WTC11 (cell line): ENCODE measurements at regions not wholly inside any gene's neighbourhood (a gene's known extent, or its start where the extent isn't known, plus 50 kb on each side); places are given as distances from the start of the nearest gene placed in this dataset.

Experiments used
- ATAC-seq: fragments of 200-7000 bp; cut with Tn5 transposase; 2 replicates; pipeline ENCODE4 v1.10.0; 2021; ENCODE audit warnings: mild to moderate bottlenecking, moderate library complexity
- CTCF ChIA-PET: fragments of 300-600 bp; sonication (Branson Sonifier 250); formaldehyde crosslinking; loops from one replicate; lab custom pipeline; 2021; ENCODE audit warnings: antibody characterized with exemption; lab: Charles Lee
- POLR2A ChIA-PET: fragments of 350-600 bp; sonication (Branson Sonifier 250); formaldehyde crosslinking; loops from one replicate; lab custom pipeline; 2021; ENCODE audit warnings: antibody characterized with exemption; lab: Charles Lee
- DNase-seq: peaks from one replicate; pipeline ENCODE4 v3.0.0; 2021; ENCODE audit warnings: low spot score
- H3K27ac Mint-ChIP-seq: 2 replicates; pipeline ENCODE4 v1.8.0; 2021; ENCODE audit warnings: mixed read lengths
- H3K27me3 Mint-ChIP-seq: 2 replicates; pipeline ENCODE4 v1.8.0; 2021; ENCODE audit warnings: low read depth, mild to moderate bottlenecking, moderate library complexity, mixed read lengths
- H3K36me3 Mint-ChIP-seq: 2 replicates; pipeline ENCODE4 v1.8.0; 2021; ENCODE audit warnings: mixed read lengths
- H3K4me1 Mint-ChIP-seq: 2 replicates; pipeline ENCODE4 v1.8.0; 2022; ENCODE audit warnings: mixed read lengths
- H3K4me3 Mint-ChIP-seq: 2 replicates; pipeline ENCODE4 v1.8.0; 2021; ENCODE audit warnings: mild to moderate bottlenecking, moderate library complexity, mixed read lengths
- H3K9me3 Mint-ChIP-seq: 2 replicates; pipeline ENCODE4 v1.8.0; 2021; ENCODE audit warnings: mixed read lengths
- AFF4 ChIP-seq: sonication (generic); formaldehyde crosslinking; IDR thresholded peaks from 2 replicates; pipeline ENCODE4 v1.8.1; 2023; ENCODE audit warnings: mild to moderate bottlenecking, missing genetic modification reagents, borderline replicate concordance
- ATF1 ChIP-seq: sonication (generic); formaldehyde crosslinking; IDR thresholded peaks from 2 replicates; pipeline ENCODE4 v1.8.1; 2023; ENCODE audit warnings: mild to moderate bottlenecking, moderate library complexity, missing genetic modification reagents
- ATF3 ChIP-seq: sonication (generic); formaldehyde crosslinking; conservative IDR thresholded peaks from 2 replicates; pipeline ENCODE4 v1.8.1; 2022; ENCODE audit warnings: mild to moderate bottlenecking, missing genetic modification reagents
- CDX4 ChIP-seq: fragments of 250-450 bp; sonication (Bioruptor Pico); IDR thresholded peaks from 2 replicates; pipeline ENCODE4 v1.9.0; 2021; ENCODE audit warnings: moderate library complexity, mild to moderate bottlenecking, inconsistent platforms, borderline replicate concordance
- CREM ChIP-seq: sonication (generic); formaldehyde crosslinking; IDR thresholded peaks from 2 replicates; pipeline ENCODE4 v1.8.1; 2022; ENCODE audit warnings: mild to moderate bottlenecking, missing genetic modification reagents, moderate library complexity
- FOXK1 ChIP-seq: sonication (generic); formaldehyde crosslinking; IDR thresholded peaks from 2 replicates; pipeline ENCODE4 v1.8.0; 2022; ENCODE audit warnings: mild to moderate bottlenecking, moderate library complexity, missing genetic modification reagents
- FOXP1 ChIP-seq: sonication (generic); formaldehyde crosslinking; IDR thresholded peaks from 2 replicates; pipeline ENCODE4 v1.8.0; 2022; ENCODE audit warnings: missing genetic modification reagents, mild to moderate bottlenecking, moderate library complexity, borderline replicate concordance
- GRHL2 ChIP-seq: fragments of 250-450 bp; sonication (Bioruptor Pico); IDR thresholded peaks from 2 replicates; pipeline ENCODE4 v1.8.0; 2022; ENCODE audit warnings: mild to moderate bottlenecking, moderate library complexity; ENCODE audit not compliant: insufficient replicate concordance, severe bottlenecking
- NR3C1 ChIP-seq: sonication (generic); formaldehyde crosslinking; conservative IDR thresholded peaks from 2 replicates; pipeline ENCODE4 v1.8.1; 2023; ENCODE audit warnings: low read depth, mild to moderate bottlenecking, missing genetic modification reagents
- OVOL2 ChIP-seq: fragments of 250-450 bp; sonication (Bioruptor Pico); IDR thresholded peaks from 2 replicates; pipeline ENCODE4 v1.9.0; 2021; ENCODE audit warnings: mild to moderate bottlenecking, borderline replicate concordance
- RELA ChIP-seq: sonication (generic); formaldehyde crosslinking; IDR thresholded peaks from 2 replicates; pipeline ENCODE4 v1.8.1; 2022; ENCODE audit warnings: missing genetic modification reagents, mild to moderate bottlenecking, borderline replicate concordance
- RORB ChIP-seq: fragments of 250-450 bp; sonication (Bioruptor Pico); IDR thresholded peaks from 2 replicates; pipeline ENCODE4 v1.9.0; 2021; ENCODE audit warnings: mild to moderate bottlenecking
- SMAD4 ChIP-seq: sonication (generic); formaldehyde crosslinking; IDR thresholded peaks from 2 replicates; pipeline ENCODE4 v1.8.0; 2022; ENCODE audit warnings: mild to moderate bottlenecking, missing genetic modification reagents
- SP1 ChIP-seq: sonication (generic); formaldehyde crosslinking; conservative IDR thresholded peaks from 2 replicates; pipeline ENCODE4 v1.8.1; 2022; ENCODE audit warnings: missing genetic modification reagents
- TEAD1 ChIP-seq: sonication (generic); formaldehyde crosslinking; IDR thresholded peaks from 2 replicates; pipeline ENCODE4 v1.8.0; 2022; ENCODE audit warnings: mild to moderate bottlenecking, missing genetic modification reagents
- ZSCAN18 ChIP-seq: fragments of 250-450 bp; sonication (Bioruptor Pico); IDR thresholded peaks from 2 replicates; pipeline ENCODE4 v2.1.2; 2022; ENCODE audit warnings: mild to moderate bottlenecking, moderate library complexity
- TF ChIP-seq, protein P1 (sequence below): sonication (generic); formaldehyde crosslinking; IDR thresholded peaks from 2 replicates; pipeline ENCODE4 v1.8.1; 2023; ENCODE audit warnings: mild to moderate bottlenecking, missing genetic modification reagents
- TF ChIP-seq, protein P2 (sequence below): sonication (generic); formaldehyde crosslinking; IDR thresholded peaks from 2 replicates; pipeline ENCODE4 v1.8.0; 2023; ENCODE audit warnings: missing genetic modification reagents, mild to moderate bottlenecking, borderline replicate concordance

DNA sequence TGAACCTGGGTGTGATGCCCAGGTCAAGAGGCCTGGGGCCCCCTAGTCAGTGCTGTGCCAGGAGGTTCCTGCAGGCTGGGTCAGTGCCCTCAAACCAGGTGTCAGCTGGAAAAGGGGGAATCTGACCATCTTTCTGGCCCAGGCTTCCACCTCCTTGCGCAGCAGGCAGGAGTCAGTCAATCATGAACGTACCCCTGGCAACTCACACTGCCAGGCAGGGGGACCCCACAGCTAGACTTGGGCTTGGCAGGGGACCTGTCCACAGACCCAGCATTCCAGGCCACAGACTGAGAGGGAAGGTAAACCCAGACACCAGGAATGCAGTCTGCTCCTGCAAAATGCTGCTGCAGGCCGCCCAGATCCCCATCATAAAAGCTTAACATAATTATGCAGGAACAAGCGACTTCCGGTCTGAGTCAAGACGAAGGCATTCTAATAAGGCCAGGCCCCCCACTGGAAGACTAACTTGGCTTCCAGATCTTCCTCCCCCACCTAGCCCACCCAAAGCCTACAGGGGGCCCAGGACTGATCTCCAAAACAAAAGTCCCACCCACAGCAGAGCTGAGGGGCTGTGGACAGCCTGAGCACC is 156.3 kb downstream of the BCOR start (continued):
- TF ChIP-seq, protein P1, sequence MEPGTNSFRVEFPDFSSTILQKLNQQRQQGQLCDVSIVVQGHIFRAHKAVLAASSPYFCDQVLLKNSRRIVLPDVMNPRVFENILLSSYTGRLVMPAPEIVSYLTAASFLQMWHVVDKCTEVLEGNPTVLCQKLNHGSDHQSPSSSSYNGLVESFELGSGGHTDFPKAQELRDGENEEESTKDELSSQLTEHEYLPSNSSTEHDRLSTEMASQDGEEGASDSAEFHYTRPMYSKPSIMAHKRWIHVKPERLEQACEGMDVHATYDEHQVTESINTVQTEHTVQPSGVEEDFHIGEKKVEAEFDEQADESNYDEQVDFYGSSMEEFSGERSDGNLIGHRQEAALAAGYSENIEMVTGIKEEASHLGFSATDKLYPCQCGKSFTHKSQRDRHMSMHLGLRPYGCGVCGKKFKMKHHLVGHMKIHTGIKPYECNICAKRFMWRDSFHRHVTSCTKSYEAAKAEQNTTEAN (CRISPR knock-in tag), result no peak
- no peak for TF ChIP-seq RELA (CRISPR knock-in tag)
- TF ChIP-seq RORB (CRISPR knock-in tag), result no peak
- no peak for TF ChIP-seq ATF1 (CRISPR knock-in tag)
- no peak for TF ChIP-seq FOXP1 (CRISPR knock-in tag)
- TF ChIP-seq SP1 (CRISPR knock-in tag), result no peak
- TF ChIP-seq CDX4 (CRISPR knock-in tag), result no peak

- H3K27me3 Mint-ChIP-seq, result peaks cover 3% of the 10 kb centered on the region; the same call in 1 of the 2 replicates
- H3K36me3 Mint-ChIP-seq, result no peaks in the 10 kb centered on the region
- peaks cover 17% of the 10 kb centered on the region for H3K4me1 Mint-ChIP-seq
- TF ChIP-seq ZSCAN18, result no peak
- TF ChIP-seq GRHL2 (CRISPR knock-in tag), result no peak
- TF ChIP-seq CREM, result no peak
- no peak for TF ChIP-seq ATF3 (CRISPR knock-in tag)
- ChIA-PET CTCF (no interaction called here), POLR2A (no interaction called here)
- no peaks in the 10 kb centered on the region for H3K9me3 Mint-ChIP-seq
- H3K27ac Mint-ChIP-seq, result no peak overlapping the region
- DNase-seq (no peak), ATAC-seq (no peak)
- no peak overlapping the region for H3K4me3 Mint-ChIP-seq
These were observed 153.3 kb downstream of the BCOR start for GRCh38 chrX:39944416-39944815.

DNA sequence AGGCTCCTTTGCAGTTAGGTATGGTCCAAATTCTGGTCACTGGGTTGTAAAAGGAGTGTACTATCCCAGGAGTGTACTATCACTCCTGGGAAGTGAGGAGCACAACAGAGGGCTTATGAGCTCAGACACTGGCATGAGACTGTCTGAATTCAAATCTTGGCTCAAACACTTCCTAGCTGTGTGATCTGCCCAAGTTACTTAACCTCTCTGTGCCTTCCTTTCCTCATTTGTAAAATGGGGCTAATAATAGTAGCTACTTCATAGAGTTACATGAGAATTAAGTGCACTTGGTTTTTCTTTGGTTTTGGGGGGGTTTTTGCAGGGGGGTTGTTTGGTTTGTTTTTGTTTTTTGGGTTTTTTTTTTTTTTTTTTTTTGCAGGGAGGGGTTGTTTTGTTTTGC is 152.0 kb downstream of the BCOR start:
- TF ChIP-seq OVOL2 (CRISPR knock-in tag) (no peak), NR3C1 (CRISPR knock-in tag) (no peak), TEAD1 (CRISPR knock-in tag) (no peak), SMAD4 (CRISPR knock-in tag) (no peak), FOXK1 (CRISPR knock-in tag) (no peak), AFF4 (no peak)
- TF ChIP-seq, protein P2, sequence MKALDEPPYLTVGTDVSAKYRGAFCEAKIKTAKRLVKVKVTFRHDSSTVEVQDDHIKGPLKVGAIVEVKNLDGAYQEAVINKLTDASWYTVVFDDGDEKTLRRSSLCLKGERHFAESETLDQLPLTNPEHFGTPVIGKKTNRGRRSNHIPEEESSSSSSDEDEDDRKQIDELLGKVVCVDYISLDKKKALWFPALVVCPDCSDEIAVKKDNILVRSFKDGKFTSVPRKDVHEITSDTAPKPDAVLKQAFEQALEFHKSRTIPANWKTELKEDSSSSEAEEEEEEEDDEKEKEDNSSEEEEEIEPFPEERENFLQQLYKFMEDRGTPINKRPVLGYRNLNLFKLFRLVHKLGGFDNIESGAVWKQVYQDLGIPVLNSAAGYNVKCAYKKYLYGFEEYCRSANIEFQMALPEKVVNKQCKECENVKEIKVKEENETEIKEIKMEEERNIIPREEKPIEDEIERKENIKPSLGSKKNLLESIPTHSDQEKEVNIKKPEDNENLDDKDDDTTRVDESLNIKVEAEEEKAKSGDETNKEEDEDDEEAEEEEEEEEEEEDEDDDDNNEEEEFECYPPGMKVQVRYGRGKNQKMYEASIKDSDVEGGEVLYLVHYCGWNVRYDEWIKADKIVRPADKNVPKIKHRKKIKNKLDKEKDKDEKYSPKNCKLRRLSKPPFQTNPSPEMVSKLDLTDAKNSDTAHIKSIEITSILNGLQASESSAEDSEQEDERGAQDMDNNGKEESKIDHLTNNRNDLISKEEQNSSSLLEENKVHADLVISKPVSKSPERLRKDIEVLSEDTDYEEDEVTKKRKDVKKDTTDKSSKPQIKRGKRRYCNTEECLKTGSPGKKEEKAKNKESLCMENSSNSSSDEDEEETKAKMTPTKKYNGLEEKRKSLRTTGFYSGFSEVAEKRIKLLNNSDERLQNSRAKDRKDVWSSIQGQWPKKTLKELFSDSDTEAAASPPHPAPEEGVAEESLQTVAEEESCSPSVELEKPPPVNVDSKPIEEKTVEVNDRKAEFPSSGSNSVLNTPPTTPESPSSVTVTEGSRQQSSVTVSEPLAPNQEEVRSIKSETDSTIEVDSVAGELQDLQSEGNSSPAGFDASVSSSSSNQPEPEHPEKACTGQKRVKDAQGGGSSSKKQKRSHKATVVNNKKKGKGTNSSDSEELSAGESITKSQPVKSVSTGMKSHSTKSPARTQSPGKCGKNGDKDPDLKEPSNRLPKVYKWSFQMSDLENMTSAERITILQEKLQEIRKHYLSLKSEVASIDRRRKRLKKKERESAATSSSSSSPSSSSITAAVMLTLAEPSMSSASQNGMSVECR, result no peak
- Mint-ChIP-seq H3K36me3 (0 out of 2 replicates have a peak, but pooled peaks cover 4% of the 10 kb centered on the region), H3K27ac (no peak overlapping the region), H3K4me3 (no peak overlapping the region), H3K4me1 (peaks cover 17% of the 10 kb centered on the region), H3K27me3 (peaks cover 3% of the 10 kb centered on the region; the same call in 1 of the 2 replicates), H3K9me3 (peaks cover 4% of the 10 kb centered on the region; the same call in 1 of the 2 replicates)
- DNase-seq, result no peak
- CTCF ChIA-PET, result no interaction called here
- POLR2A ChIA-PET, result no interaction called here
- ATAC-seq, result no peak
